HG03457 (cell line): ENCODE measurements at regions not wholly inside any gene's neighbourhood (a gene's known extent, or its start where the extent isn't known, plus 50 kb on each side); places are given as distances from the start of the nearest gene placed in this dataset.
"Not testable (repeated sequence)": the region's sequence is repeated elsewhere in the genome, so short reads cannot be mapped to it uniquely, and the experiment has no call there.

Source experiments
- ATAC-seq: cut with Tn5 transposase; IDR thresholded peaks from one replicate; pipeline ENCODE4 v1.9.1; 2021; ENCODE audit warnings: moderate number of reproducible peaks; ENCODE audit not compliant: unreplicated experiment

GRCh38 chr7:106583706-106584690 is 77.0 kb downstream of the CCDC71L start:
- no peak for ATAC-seq

GRCh38 chr7:106583100-106583499 is 77.9 kb downstream of the CCDC71L start:
- no peak for ATAC-seq

GRCh38 chr7:106582365-106582764 is 78.6 kb downstream of the CCDC71L start:
- no peak for ATAC-seq

GRCh38 chr7:106579086-106579485 is 81.9 kb downstream of the CCDC71L start:
- not testable (repeated sequence) for ATAC-seq

- ATAC-seq, result no peak
Observed at GRCh38 chr7:106575138-106575823, 85.7 kb downstream of the CCDC71L start.

GRCh38 chr7:106573738-106574137 is 87.2 kb downstream of the CCDC71L start:
- ATAC-seq, result no peak

GRCh38 chr7:106573125-106573663 is 87.8 kb downstream of the CCDC71L start:
- no peak for ATAC-seq

- no peak for ATAC-seq
Observed at GRCh38 chr7:106572394-106573124, 88.4 kb downstream of the CCDC71L start.

- ATAC-seq, result no peak
Observed at GRCh38 chr7:106571563-106571962, 89.4 kb downstream of the CCDC71L start.

- no peak for ATAC-seq
Observed at GRCh38 chr7:106570948-106571418, 90.0 kb downstream of the CCDC71L start.

GRCh38 chr7:106570146-106570545 is 90.8 kb downstream of the CCDC71L start:
- no peak for ATAC-seq

- ATAC-seq, result no peak
Observed at GRCh38 chr7:106569500-106569929, 91.4 kb downstream of the CCDC71L start.

GRCh38 chr7:106568680-106569499 is 92.1 kb downstream of the CCDC71L start:
- no peak for ATAC-seq

GRCh38 chr7:106568002-106568679 is 92.8 kb downstream of the CCDC71L start:
- no peak for ATAC-seq

GRCh38 chr7:106567204-106568001 is 93.6 kb downstream of the CCDC71L start:
- not testable (repeated sequence) for ATAC-seq

- ATAC-seq, result no peak
Observed at GRCh38 chr7:106566672-106567071, 94.3 kb downstream of the CCDC71L start.

GRCh38 chr7:106566196-106566595 is 94.8 kb downstream of the CCDC71L start:
- no peak for ATAC-seq

- no peak for ATAC-seq
Observed at GRCh38 chr7:106565428-106565827, 95.5 kb downstream of the CCDC71L start.
